NB4 (cell line): ENCODE measurements at regions not wholly inside any gene's neighbourhood (a gene's known extent, or its start where the extent isn't known, plus 50 kb on each side); places are given as distances from the start of the nearest gene placed in this dataset.

Experiments used
- DNase-seq: peaks from one replicate; pipeline ENCODE4 v3.0.0; 2010; ENCODE audit warnings: low read depth
- H3K4me3 ChIP-seq: one replicate; pipeline ENCODE4 v1.5.1; 2011; ENCODE audit warnings: mild to moderate bottlenecking, low read depth, low read length, moderate library complexity
- CTCF ChIP-seq: IDR thresholded peaks from one replicate; pipeline ENCODE4 v1.5.1; 2012; ENCODE audit warnings: low read depth, low read length
- MAX ChIP-seq: IDR thresholded peaks from 2 replicates; pipeline ENCODE4 v1.6.1; 2011; ENCODE audit warnings: low read depth, low read length
- MYC ChIP-seq: IDR thresholded peaks from 2 replicates; pipeline ENCODE4 v1.6.1; 2011; ENCODE audit warnings: low read depth, low read length
- POLR2A ChIP-seq: IDR thresholded peaks from 2 replicates; pipeline ENCODE4 v1.6.1; 2011; ENCODE audit warnings: mild to moderate bottlenecking; ENCODE audit not compliant: insufficient read length; ENCODE audit errors: extremely low read depth

DNA sequence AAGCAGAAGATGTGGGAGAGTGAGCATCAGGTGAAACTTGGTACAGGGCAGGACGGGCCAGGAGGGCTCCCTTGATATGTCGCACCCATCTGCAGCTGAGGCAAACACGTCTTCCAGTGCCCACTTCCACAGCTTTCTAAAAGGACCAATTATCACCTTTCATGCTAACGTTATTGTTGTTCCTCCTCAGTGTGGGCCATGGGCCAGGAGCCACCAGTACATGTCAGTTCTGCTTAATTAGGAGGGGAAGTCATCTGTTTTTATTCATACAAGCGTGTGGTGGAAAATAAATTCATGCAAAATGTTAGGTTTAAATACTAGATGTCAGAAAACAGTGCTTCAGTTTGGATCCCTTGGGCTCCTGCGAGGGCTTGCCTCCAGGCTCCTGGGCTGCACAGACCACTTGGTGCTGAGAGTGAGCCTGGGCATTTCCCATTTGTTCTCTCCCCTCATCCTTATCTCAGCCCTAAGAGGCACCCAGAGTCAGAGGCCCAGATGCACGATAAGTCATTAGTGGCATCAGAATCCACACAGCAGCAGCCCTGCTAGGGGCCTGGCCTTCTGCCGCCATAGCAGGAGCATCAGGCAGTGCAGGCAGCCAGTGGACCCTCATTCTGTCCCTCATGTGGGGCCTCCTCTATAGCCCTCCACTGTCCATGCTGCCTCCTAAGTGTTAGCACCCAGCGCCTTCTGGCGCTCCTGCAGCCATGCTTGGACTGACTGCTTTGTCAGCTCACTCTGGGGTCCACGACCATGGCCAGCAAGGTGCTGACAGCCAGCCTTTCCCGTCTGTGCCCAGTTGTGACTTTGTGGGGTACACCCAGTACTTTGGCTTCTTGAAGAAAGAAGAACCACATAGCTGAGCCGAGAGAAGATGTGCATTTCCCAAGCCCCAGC, 539.8 kb upstream of the RAB6C start:
- H3K4me3 ChIP-seq, result no peak overlapping the region
- DNase-seq, result no peak
- TF ChIP-seq POLR2A (no peak), MYC (no peak), MAX (no peak), CTCF (no peak)

DNA sequence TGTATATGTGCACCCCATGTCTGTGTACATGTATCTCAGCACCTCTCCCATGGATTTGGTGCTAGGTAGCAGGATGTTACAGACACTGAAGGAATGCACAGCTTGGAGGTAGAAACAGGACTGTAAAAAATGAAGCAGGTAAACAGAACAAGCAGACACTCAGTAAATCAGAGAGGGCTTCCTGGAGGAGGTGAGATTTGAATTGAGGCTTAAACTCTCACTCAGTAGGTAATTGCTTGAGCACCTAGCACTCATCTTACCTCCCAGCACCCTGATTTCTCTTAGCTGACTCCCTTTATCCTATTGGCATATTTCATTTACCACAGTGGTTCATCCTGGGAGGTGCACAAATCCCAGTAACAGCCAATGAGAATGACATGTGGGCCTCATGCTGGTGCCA, 537.9 kb upstream of the RAB6C start:
- no peak for DNase-seq
- TF ChIP-seq POLR2A (no peak), MAX (no peak), CTCF (no peak), MYC (no peak)
- no peak overlapping the region for H3K4me3 ChIP-seq

- TF ChIP-seq MYC (no peak), CTCF (no peak), MAX (no peak), POLR2A (no peak)
- DNase-seq, result peak; percentile 43
- peak overlapping the region; percentile 39 for H3K4me3 ChIP-seq
These were observed 536.1 kb upstream of the RAB6C start for GRCh38 chr2:129443235-129443864.

- no peak for TF ChIP-seq CTCF
- TF ChIP-seq MYC, result no peak
- no peak for TF ChIP-seq POLR2A
- TF ChIP-seq MAX, result no peak
- no peak overlapping the region for H3K4me3 ChIP-seq
- DNase-seq, result no peak
These were observed 535.4 kb upstream of the RAB6C start for GRCh38 chr2:129443865-129444739.

GRCh38 chr2:129444751-129445150, 534.7 kb upstream of the RAB6C start:
- H3K4me3 ChIP-seq, result no peak overlapping the region
- TF ChIP-seq CTCF (no peak), POLR2A (no peak), MAX (no peak), MYC (no peak)
- DNase-seq, result no peak
